Activated T-helper 1 cell treated with anti-CD3 and anti-CD28 coated beads, Interleukin-2, amount 50 U/mL, for 16 hours (primary cell): ENCODE measurements at regions not wholly inside any gene's neighbourhood (a gene's known extent, or its start where the extent isn't known, plus 50 kb on each side); places are given as distances from the start of the nearest gene placed in this dataset.

Experiments
- DNase-seq, 2 donors: peaks; one replicate each; pipeline ENCODE4 v3.0.0-alpha.2; 2020; ENCODE audit warnings: low read depth in 1 of 2, low spot score in 1 of 2

GRCh38 chr16:17668386-17668785 lies 197.6 kb upstream of the XYLT1 start:
- no peak for DNase-seq

GRCh38 chr16:17666293-17666692 lies 195.5 kb upstream of the XYLT1 start:
- DNase-seq, result no peak

GRCh38 chr16:17658881-17659280 lies 188.1 kb upstream of the XYLT1 start:
- DNase-seq, result no peak

- DNase-seq, result no peak
These were observed 186.3 kb upstream of the XYLT1 start for GRCh38 chr16:17657045-17657444.

- no peak for DNase-seq
These were observed 183.8 kb upstream of the XYLT1 start for GRCh38 chr16:17654571-17654970.

GRCh38 chr16:17654142-17654541 lies 183.4 kb upstream of the XYLT1 start:
- DNase-seq, result no peak

- no peak for DNase-seq
These were observed 177.4 kb upstream of the XYLT1 start for GRCh38 chr16:17647879-17648872.

- DNase-seq, result no peak
These were observed 173.2 kb upstream of the XYLT1 start for GRCh38 chr16:17643935-17644334.

GRCh38 chr16:17641990-17642389 lies 171.2 kb upstream of the XYLT1 start:
- DNase-seq, result no peak

- DNase-seq, result no peak
These were observed 167.4 kb upstream of the XYLT1 start for GRCh38 chr16:17638134-17638533.

- no peak for DNase-seq
These were observed 164.4 kb upstream of the XYLT1 start for GRCh38 chr16:17635183-17635582.

GRCh38 chr16:17633181-17633951 lies 162.6 kb upstream of the XYLT1 start:
- no peak for DNase-seq

GRCh38 chr16:17632667-17633066 lies 161.9 kb upstream of the XYLT1 start:
- no peak for DNase-seq

- no peak for DNase-seq
These were observed 159.2 kb upstream of the XYLT1 start for GRCh38 chr16:17629936-17630335.

GRCh38 chr16:17628983-17629382 lies 158.2 kb upstream of the XYLT1 start:
- no peak for DNase-seq

- DNase-seq, result no peak
These were observed 151.6 kb upstream of the XYLT1 start for GRCh38 chr16:17622366-17622765.

- DNase-seq, result no peak
These were observed 148.5 kb upstream of the XYLT1 start for GRCh38 chr16:17619261-17619660.

GRCh38 chr16:17617021-17617552 lies 146.3 kb upstream of the XYLT1 start:
- DNase-seq, result no peak

- DNase-seq, result no peak
These were observed 141.6 kb upstream of the XYLT1 start for GRCh38 chr16:17612336-17612735.

GRCh38 chr16:17607609-17608008 lies 136.8 kb upstream of the XYLT1 start:
- no peak for DNase-seq

- DNase-seq, result no peak
These were observed 136.3 kb upstream of the XYLT1 start for GRCh38 chr16:17607075-17607509.

GRCh38 chr16:17606460-17606859 lies 135.7 kb upstream of the XYLT1 start:
- DNase-seq, result no peak
